Panc1 (cell line): ENCODE measurements at regions not wholly inside any gene's neighbourhood (a gene's known extent, or its start where the extent isn't known, plus 50 kb on each side); places are given as distances from the start of the nearest gene placed in this dataset.

Experiments
- CTCF ChIP-seq: fragments of 450-650 bp; IDR thresholded peaks from 2 replicates; pipeline ENCODE4 v1.5.1; 2017; ENCODE audit warnings: mild to moderate bottlenecking
- POLR2AphosphoS5 ChIP-seq: IDR thresholded peaks from 2 replicates; pipeline ENCODE4 v1.6.1; 2012; ENCODE audit warnings: mild to moderate bottlenecking, low read depth, low read length, moderate library complexity

GRCh38 chr12:126464153-126464552 lies 1398.9 kb downstream of the AACS start:
- TF ChIP-seq POLR2AphosphoS5 (no peak), CTCF (no peak)
